ENCODE measurements at regions not wholly inside any gene's neighbourhood (a gene's known extent, or its start where the extent isn't known, plus 50 kb on each side); places are given as distances from the start of the nearest gene placed in this dataset.

DNA sequence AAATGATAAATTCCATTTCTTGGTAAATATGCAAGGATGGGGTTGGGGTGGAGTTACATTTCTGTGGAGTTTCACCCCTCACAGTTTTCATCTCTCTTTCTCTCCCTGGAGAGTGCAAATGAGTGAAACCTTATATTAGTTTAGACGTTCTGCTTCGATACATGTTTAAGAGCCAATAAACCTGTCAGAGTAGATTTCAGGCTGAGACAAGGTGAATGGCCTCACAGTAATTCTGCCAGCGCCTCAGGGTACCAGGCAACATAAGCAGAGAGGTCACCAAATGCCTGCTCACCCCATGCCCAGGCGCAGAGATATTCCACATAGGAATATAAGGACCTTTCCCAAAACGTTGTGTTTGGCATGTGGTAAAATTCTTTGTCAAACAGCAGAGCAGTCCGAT lies 154.9 kb upstream of the VLDLR start:
- BruUV-seq (replicated peaks), result no TSS peak
- Histone ChIP-seq H3K4me3 (ENCODE audit: insufficient read depth, low read depth, low read length) (no peak overlapping the region), H2BK15ac (ENCODE audit: low read depth, low read length) (no peak overlapping the region), H2AK9ac (replicated peaks; ENCODE audit: low read depth, low read length, poor library complexity) (no peak overlapping the region), H3K9ac (ENCODE audit: low read depth, low read length) (no peak overlapping the region), H3K4me2 (ENCODE audit: low read depth, low read length) (no peak overlapping the region), H3K4ac (ENCODE audit: low read depth, low read length) (no peak overlapping the region), H4K8ac (ENCODE audit: low read depth in 2 of 2, low read length in 2 of 2) (no peak overlapping the region), H3K14ac (replicated peaks; ENCODE audit: low read depth, low read length) (no peak overlapping the region), H3K79me1 (ENCODE audit: low read depth in 1 of 2, low read length in 2 of 2) (no peaks in the 10 kb centered on the region), H3K56ac (ENCODE audit: extremely low read depth, insufficient read depth, low read length) (no peak overlapping the region), H3K27ac (ENCODE audit: insufficient read depth, low read length) (no peak overlapping the region), H4K5ac (ENCODE audit: low read depth, low read length) (no peak overlapping the region), H2BK5ac (ENCODE audit: low read depth, low read length, poor library complexity, severe bottlenecking) (no peak overlapping the region), H3K23ac (ENCODE audit: low read depth, low read length) (no peak overlapping the region), H3K27me3 (ENCODE audit: control insufficient read depth, insufficient read depth, low read length) (no peaks in the 10 kb centered on the region; the same call in 1 of the 2 replicates), H2BK120ac (ENCODE audit: low read depth, low read length) (no peak overlapping the region), H3K36me3 (ENCODE audit: control insufficient read depth, insufficient read depth, low read length) (no peaks in the 10 kb centered on the region), H4K91ac (ENCODE audit: insufficient read depth, low read depth, low read length) (no peak overlapping the region), H2BK20ac (ENCODE audit: low read depth, low read length) (no peak overlapping the region), H2AK5ac (ENCODE audit: low read depth, low read length) (no peak overlapping the region), H3K18ac (ENCODE audit: low read depth, low read length) (no peak overlapping the region), H4K20me1 (ENCODE audit: insufficient read depth, low read length) (no peaks in the 10 kb centered on the region), H3K9me3 (ENCODE audit: control insufficient read depth, insufficient read depth, low read length) (no peaks in the 10 kb centered on the region), H3K4me1 (ENCODE audit: control insufficient read depth, insufficient read depth, low read length) (peaks cover 4% of the 10 kb centered on the region; the same call in 1 of the 2 replicates), H2AFZ (replicated peaks; ENCODE audit: low read length, poor library complexity) (no peak overlapping the region), H3K9me1 (ENCODE audit: insufficient read depth, low read length) (no peaks in the 10 kb centered on the region; the same call in 1 of the 2 replicates)
- no CpG with 5 or more reads among the region's 6 CpGs for WGBS, 2 experiments (ENCODE audit: extremely low coverage in 2 of 2, insufficient read length in 1 of 2)
- in situ Hi-C loops (cut with MboI; ENCODE audit: low sequenced_read_pairs), result no loop called here
- intact Hi-C loops (cut with micrococcal nuclease), result no loop called here
- ChIA-PET CTCF (no interaction called here), POLR2A (ENCODE audit: unreplicated experiment) (no interaction called here)
- TF ChIP-seq MAFK (IDR thresholded peaks at IDR 0.05; ENCODE audit: low read depth, low read length), result no peak
- ATAC-seq (ENCODE audit: low read depth), result no peak
- dilution Hi-C loops (cut with HindIII; ENCODE audit: low sequenced_read_pairs, unreplicated experiment), result no loop called here
- DNase-seq, result no peak

All from IMR-90 (cell line).